ENCODE measurements at regions not wholly inside any gene's neighbourhood (a gene's known extent, or its start where the extent isn't known, plus 50 kb on each side); places are given as distances from the start of the nearest gene placed in this dataset.

DNA sequence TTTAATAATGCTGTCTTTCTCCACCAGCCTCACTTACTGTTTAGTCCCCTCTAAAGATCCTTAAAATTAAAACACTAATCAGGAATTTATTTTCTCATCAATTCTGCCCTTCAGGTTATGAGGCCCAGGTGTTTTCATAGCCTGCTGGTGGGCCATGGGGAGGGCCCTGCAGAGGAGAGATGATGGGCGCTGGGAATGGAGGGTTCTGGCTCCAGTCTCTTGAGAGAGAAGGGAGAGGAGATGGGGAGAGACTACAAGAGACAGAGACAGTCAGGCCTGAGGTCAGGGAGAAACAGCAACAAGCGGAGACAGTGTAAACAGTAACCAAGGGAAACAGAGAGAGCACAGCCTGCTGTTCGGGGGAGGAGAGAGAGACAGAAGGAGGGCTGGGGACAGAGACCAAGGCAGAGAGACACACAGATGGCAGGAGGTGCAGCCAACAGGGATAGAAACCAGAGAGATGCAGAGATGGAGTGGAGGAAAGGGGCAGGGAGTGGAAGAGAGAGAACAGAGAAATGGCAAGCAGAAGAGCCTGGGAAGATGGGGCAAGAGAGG is 187.3 kb upstream of the SYT13 start:
- no peak for DNase-seq (ENCODE audit: low read depth)
- H3K4me3 ChIP-seq (ENCODE audit: low read depth, low read length) = no peak overlapping the region
- no peak for TF ChIP-seq CTCF (IDR thresholded peaks at IDR 0.05; ENCODE audit: control insufficient read depth, extremely low read depth, insufficient read depth)

DNA sequence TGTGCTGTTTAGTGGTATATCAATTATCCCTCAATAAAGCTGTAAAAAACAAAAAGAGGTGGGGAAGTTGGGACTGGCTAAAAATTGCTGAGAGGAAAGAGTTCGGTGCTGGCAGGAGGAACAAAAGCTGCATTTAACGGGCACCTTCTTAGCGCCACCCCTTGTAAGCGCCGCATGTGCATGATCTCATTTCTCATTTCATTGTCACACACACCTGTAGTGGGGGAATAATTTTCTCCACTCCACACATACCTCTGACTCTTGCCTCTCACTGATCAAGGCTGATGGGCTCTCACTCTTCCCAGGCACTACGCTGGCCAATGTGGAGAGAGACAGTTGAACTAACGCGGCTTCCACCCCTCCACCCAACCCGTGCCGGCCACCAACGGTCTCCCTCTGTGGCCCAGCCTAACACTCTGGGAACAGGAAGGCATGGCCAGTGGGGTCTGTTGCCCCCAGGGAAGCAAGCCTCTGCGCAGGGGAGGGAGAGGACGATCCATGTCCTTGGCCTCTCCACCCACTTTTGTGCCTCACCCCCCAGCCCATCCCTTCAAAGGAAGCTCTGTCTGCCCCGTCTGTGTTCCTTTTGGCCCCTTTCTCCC is 186.7 kb upstream of the SYT13 start:
- no peak overlapping the region for H3K4me3 ChIP-seq (ENCODE audit: low read depth, low read length)
- TF ChIP-seq CTCF (IDR thresholded peaks at IDR 0.05; ENCODE audit: control insufficient read depth, extremely low read depth, insufficient read depth) = no peak
- DNase-seq (ENCODE audit: low read depth) = no peak

GRCh38 chr11:45471266-45471665 is 185.1 kb upstream of the SYT13 start:
- no peak for TF ChIP-seq CTCF (IDR thresholded peaks at IDR 0.05; ENCODE audit: control insufficient read depth, extremely low read depth, insufficient read depth)
- DNase-seq (ENCODE audit: low read depth) = no peak
- H3K4me3 ChIP-seq (ENCODE audit: low read depth, low read length) = no peak overlapping the region

DNA sequence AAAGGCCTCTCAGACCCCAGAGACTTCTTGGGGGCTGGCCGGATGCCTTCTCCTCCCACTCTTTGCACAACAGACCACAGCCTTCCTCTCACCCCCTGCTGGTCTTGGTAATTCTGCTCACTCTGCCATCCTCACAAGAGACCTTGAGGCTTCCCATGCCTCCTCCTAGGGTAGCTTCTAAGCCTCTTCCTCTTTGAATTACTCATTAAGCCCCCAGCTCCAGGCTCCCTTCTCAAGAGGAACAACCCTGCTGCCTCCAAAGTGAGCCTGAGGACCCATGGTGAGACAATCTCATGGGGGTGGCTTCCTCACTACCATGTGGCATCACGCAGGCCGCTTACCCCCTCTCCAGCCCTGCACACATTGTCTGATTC is 184.6 kb upstream of the SYT13 start:
- no peak for DNase-seq (ENCODE audit: low read depth)
- no peak for TF ChIP-seq CTCF (IDR thresholded peaks at IDR 0.05; ENCODE audit: control insufficient read depth, extremely low read depth, insufficient read depth)
- no peak overlapping the region for H3K4me3 ChIP-seq (ENCODE audit: low read depth, low read length)

- DNase-seq (ENCODE audit: low read depth) = no peak
- no peak overlapping the region for H3K4me3 ChIP-seq (ENCODE audit: low read depth, low read length)
- TF ChIP-seq CTCF (IDR thresholded peaks at IDR 0.05; ENCODE audit: control insufficient read depth, extremely low read depth, insufficient read depth) = no peak
Measured at GRCh38 chr11:45470151-45470793, 184.1 kb upstream of the SYT13 start.

GRCh38 chr11:45468267-45468856 is 182.2 kb upstream of the SYT13 start:
- DNase-seq (ENCODE audit: low read depth) = no peak
- no peak overlapping the region for H3K4me3 ChIP-seq (ENCODE audit: low read depth, low read length)
- TF ChIP-seq CTCF (IDR thresholded peaks at IDR 0.05; ENCODE audit: control insufficient read depth, extremely low read depth, insufficient read depth) = no peak

Measured in LNCaP clone FGC (cell line).